ENCODE measurements at regions not wholly inside any gene's neighbourhood (a gene's known extent, or its start where the extent isn't known, plus 50 kb on each side); places are given as distances from the start of the nearest gene placed in this dataset.

DNA sequence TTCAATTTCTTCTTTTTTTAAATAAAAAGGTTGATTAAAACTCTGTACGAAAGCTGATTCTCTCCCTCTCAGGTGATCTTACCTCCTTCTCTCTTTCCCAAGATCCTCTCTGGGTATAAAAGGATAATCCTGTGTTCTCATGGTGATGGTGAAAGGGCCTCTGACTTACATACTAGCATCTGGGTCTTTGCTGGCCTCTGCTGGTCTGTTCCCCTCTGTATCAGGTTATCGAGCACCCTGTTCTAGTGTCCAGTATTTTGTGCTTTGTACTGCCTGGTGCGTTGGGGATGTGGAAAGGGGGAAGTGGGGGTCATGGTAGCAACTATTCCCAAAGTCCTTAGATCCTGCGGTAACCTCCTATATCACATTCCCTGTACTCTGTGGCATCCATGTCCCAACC is 328.9 kb downstream of the NR2F1-AS1 start:
- no peak for DNase-seq (ENCODE audit: low read depth)
- TF ChIP-seq, protein P1, sequence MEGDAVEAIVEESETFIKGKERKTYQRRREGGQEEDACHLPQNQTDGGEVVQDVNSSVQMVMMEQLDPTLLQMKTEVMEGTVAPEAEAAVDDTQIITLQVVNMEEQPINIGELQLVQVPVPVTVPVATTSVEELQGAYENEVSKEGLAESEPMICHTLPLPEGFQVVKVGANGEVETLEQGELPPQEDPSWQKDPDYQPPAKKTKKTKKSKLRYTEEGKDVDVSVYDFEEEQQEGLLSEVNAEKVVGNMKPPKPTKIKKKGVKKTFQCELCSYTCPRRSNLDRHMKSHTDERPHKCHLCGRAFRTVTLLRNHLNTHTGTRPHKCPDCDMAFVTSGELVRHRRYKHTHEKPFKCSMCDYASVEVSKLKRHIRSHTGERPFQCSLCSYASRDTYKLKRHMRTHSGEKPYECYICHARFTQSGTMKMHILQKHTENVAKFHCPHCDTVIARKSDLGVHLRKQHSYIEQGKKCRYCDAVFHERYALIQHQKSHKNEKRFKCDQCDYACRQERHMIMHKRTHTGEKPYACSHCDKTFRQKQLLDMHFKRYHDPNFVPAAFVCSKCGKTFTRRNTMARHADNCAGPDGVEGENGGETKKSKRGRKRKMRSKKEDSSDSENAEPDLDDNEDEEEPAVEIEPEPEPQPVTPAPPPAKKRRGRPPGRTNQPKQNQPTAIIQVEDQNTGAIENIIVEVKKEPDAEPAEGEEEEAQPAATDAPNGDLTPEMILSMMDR (IDR thresholded peaks at IDR 0.05; ENCODE audit: insufficient read depth, low read depth, low read length): peak; percentile 26

DNA sequence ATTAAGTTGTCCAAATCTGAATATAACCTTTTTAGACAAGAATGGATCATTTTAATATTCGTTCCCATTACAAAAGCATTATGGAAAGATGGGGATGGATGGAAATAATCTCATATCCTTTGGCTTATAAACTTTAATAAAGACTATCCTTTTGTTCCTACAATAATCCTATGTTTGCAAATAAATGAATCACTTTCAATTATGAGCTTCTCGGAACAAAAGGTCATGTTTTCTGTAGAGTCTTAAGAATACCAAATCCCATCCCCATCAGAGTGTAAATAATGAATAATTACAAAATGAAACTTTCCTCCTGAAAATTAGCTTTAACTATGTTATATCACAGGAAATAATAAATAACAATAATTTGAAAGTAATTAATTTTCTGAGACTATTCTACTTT is 329.7 kb downstream of the NR2F1-AS1 start:
- TF ChIP-seq, protein P1 (IDR thresholded peaks at IDR 0.05; ENCODE audit: insufficient read depth, low read depth, low read length): no peak
- no peak for DNase-seq (ENCODE audit: low read depth)
- H3K4me3 ChIP-seq (ENCODE audit: low read depth, low read length): no peak overlapping the region

More for the DNA sequence above, 328.9 kb downstream of the NR2F1-AS1 start:
- H3K4me3 ChIP-seq (ENCODE audit: low read depth, low read length): no peak overlapping the region

DNA sequence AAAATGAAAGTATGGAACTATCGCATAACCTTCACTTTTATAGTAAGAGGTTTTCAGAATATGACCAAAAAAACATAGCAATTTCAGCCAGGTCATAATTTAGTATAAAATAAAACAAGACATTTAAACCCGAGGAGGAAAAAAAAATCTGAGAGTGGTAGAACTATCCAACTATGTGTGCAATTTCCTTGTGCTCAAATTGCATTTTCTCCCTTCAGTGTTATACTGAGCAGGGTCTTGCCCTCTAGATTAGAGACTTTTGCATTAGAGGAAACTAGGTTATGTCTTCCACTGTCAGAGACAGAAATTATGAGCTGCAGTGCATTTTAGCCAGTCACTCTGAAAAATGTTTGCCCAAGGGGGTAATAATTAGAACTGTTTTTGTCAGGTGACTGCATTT is 330.6 kb downstream of the NR2F1-AS1 start:
- DNase-seq (ENCODE audit: low read depth): no peak
- peak overlapping the region; percentile 32 for H3K4me3 ChIP-seq (ENCODE audit: low read depth, low read length)
- TF ChIP-seq, protein P1 (IDR thresholded peaks at IDR 0.05; ENCODE audit: insufficient read depth, low read depth, low read length): no peak

DNA sequence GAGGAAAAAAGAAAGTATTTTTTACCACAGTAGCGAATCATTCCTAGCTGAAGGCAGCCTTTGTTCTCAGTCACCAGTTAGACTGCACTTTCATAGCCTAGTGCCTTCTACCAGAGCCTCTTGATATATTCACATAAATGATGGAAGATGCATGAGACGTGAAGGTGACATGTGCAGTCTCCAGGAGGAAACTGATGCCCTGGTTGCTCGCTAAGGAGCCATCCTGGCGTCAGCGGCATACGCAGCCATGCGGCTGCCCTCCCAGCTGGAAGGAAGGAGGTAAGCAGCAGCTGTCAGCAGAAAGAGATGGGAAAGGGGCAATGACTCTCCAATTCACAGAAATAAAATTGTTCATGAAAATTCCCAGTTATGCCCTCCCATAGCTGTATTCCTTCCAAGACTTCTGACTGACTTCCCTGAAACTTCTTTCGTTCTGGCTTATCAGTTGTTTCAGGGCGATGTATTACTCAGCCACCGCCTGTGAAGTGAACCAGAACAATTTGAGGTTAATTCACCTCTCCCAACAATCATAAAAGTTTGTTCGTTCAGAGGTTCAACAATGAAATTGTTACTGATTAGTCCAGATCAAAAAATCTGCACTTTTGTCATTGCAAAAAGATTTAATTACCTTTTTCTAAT is 331.2 kb downstream of the NR2F1-AS1 start:
- TF ChIP-seq, protein P1 (IDR thresholded peaks at IDR 0.05; ENCODE audit: insufficient read depth, low read depth, low read length): no peak
- peak; percentile 40 for DNase-seq (ENCODE audit: low read depth)
- H3K4me3 ChIP-seq (ENCODE audit: low read depth, low read length): peak overlapping the region; percentile 32

DNA sequence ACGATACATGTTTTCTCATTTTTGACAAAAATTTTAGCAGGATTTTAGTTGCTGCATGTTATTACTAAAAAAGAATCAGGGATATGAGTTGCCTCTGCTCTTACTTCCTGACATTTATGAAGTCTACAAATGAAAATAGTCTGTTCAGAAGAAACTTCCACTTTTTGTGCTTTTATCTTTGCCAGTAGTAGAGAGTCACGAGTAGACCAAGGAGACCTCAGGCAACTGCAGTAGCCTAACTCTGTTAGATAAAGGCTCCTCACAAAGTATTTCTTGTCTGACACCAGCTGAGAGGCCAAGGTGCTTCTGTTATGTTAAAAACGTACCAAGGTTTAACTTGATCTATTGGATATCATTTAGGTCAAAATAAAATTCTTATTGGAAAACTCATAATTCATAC is 333.9 kb downstream of the NR2F1-AS1 start:
- no peak overlapping the region for H3K4me3 ChIP-seq (ENCODE audit: low read depth, low read length)
- no peak for DNase-seq (ENCODE audit: low read depth)
- TF ChIP-seq, protein P1 (IDR thresholded peaks at IDR 0.05; ENCODE audit: insufficient read depth, low read depth, low read length): no peak

DNA sequence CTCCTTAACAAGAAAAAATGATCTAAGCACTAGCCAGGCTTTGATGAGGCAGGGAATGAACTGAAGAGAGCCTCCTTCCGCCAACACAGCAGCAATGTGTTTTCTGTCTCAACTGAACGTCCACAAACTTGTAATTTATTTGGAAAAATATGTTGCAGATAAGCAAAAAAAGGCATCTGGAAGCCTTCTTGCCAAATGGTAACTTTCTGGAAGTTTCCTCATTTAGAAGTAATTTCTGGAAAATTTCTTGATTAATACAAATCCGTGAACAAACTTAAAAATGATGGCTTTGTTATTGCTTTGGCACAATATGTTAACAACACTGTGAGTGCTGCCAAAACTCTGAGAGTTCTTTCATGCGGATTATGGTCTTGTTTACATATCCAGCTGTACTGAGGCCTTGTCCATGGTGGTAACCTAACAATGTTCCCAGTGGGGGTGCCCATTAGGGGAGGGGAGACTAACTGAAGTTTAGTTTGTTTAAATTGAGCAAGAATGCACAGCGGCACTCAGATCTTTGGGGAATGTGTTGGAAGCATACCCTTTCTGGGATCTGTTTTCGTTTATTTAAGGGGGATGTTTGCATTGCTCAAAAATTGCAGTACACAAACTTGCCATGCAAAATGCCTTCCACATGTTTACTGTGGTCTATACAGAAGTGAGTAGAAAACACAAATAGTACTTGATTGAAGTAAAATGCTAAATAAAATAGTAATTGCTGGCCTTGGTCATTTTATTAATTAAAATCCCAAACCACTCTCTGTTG is 334.7 kb downstream of the NR2F1-AS1 start:
- TF ChIP-seq, protein P1 (IDR thresholded peaks at IDR 0.05; ENCODE audit: insufficient read depth, low read depth, low read length): no peak
- DNase-seq (ENCODE audit: low read depth): peak; percentile 94

More for the DNA sequence above, 334.7 kb downstream of the NR2F1-AS1 start:
- no peak overlapping the region for H3K4me3 ChIP-seq (ENCODE audit: low read depth, low read length)
